ENCODE measurements at regions not wholly inside any gene's neighbourhood (a gene's known extent, or its start where the extent isn't known, plus 50 kb on each side); places are given as distances from the start of the nearest gene placed in this dataset.
"Not testable (repeated sequence)": the region's sequence is repeated elsewhere in the genome, so short reads cannot be mapped to it uniquely, and the experiment has no call there.

DNA sequence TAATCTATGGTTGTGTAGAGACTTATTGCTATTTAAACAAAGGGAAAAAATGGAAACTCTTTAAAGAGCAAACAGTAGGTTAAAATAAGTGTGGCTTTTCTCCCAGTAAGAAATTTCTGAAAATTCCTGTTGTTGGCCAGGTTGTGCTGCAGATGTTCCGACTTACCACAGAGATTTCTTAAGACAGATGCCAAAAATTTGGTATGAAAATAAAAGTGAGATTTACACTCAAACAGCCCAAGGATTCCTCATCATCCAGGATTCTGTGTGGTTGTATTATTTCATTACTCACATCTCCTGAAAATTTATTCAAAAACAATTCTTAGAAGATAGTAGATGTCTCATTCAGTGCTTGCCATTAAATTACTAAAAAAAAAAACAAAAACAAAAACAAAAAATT lies 296.7 kb upstream of the PTBP2 start:
- Histone ChIP-seq H3K27me3 (ENCODE audit: control insufficient read depth, insufficient read depth, low read length) (no peaks in the 10 kb centered on the region), H3K9ac (ENCODE audit: low read length) (no peak overlapping the region), H3K4me1 (ENCODE audit: control insufficient read depth, low read depth, low read length) (peaks cover 7% of the 10 kb centered on the region), H3K4me3 (ENCODE audit: low read length) (no peak overlapping the region), H3K27ac (ENCODE audit: low read length) (no peak overlapping the region), H3K36me3 (ENCODE audit: control insufficient read depth, low read depth, low read length) (no peaks in the 10 kb centered on the region), H3K9me3 (ENCODE audit: control insufficient read depth, low read depth, low read length) (no peaks in the 10 kb centered on the region)

GRCh38 chr1:96425382-96426129 lies 296.0 kb upstream of the PTBP2 start:
- Histone ChIP-seq H3K4me3 (ENCODE audit: low read length) (no peak overlapping the region), H3K9ac (ENCODE audit: low read length) (no peak overlapping the region), H3K9me3 (ENCODE audit: control insufficient read depth, low read depth, low read length) (no peaks in the 10 kb centered on the region), H3K36me3 (ENCODE audit: control insufficient read depth, low read depth, low read length) (no peaks in the 10 kb centered on the region), H3K4me1 (ENCODE audit: control insufficient read depth, low read depth, low read length) (peaks cover 7% of the 10 kb centered on the region), H3K27me3 (ENCODE audit: control insufficient read depth, insufficient read depth, low read length) (no peaks in the 10 kb centered on the region), H3K27ac (ENCODE audit: low read length) (no peak overlapping the region)

GRCh38 chr1:96427616-96428015 lies 294.0 kb upstream of the PTBP2 start:
- Histone ChIP-seq H3K27ac (ENCODE audit: low read length) (no peak overlapping the region), H3K4me1 (ENCODE audit: control insufficient read depth, low read depth, low read length) (peaks cover 7% of the 10 kb centered on the region), H3K4me3 (ENCODE audit: low read length) (no peak overlapping the region), H3K27me3 (ENCODE audit: control insufficient read depth, insufficient read depth, low read length) (no peaks in the 10 kb centered on the region), H3K9me3 (ENCODE audit: control insufficient read depth, low read depth, low read length) (no peaks in the 10 kb centered on the region), H3K9ac (ENCODE audit: low read length) (no peak overlapping the region), H3K36me3 (ENCODE audit: control insufficient read depth, low read depth, low read length) (no peaks in the 10 kb centered on the region)

DNA sequence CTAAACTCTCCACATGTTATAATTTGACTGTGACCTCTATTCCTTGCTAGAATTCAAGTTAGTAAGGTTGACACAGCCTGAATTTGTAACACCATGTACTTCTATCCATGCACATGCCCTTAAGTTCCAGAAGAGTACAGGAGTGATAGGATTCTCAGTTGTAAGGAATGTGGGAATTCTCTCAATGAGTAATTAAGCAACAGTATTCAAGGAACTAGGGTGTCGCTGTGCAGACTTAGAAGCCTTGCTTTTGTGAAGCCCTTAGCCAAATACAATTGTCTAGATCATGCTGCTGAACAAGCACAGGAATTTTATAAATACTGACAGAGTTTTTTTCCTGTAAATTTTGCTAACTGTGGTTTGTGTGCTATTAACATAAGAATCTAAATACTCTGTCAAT lies 276.3 kb upstream of the PTBP2 start:
- no peak overlapping the region for H3K4me3 ChIP-seq (ENCODE audit: low read length)
- H3K27ac ChIP-seq (ENCODE audit: low read length), result no peak overlapping the region
- no peaks in the 10 kb centered on the region for H3K4me1 ChIP-seq (ENCODE audit: control insufficient read depth, low read depth, low read length)
- H3K27me3 ChIP-seq (ENCODE audit: control insufficient read depth, insufficient read depth, low read length), result no peaks in the 10 kb centered on the region
- no peaks in the 10 kb centered on the region for H3K9me3 ChIP-seq (ENCODE audit: control insufficient read depth, low read depth, low read length)
- H3K36me3 ChIP-seq (ENCODE audit: control insufficient read depth, low read depth, low read length), result no peaks in the 10 kb centered on the region
- H3K9ac ChIP-seq (ENCODE audit: low read length), result no peak overlapping the region

DNA sequence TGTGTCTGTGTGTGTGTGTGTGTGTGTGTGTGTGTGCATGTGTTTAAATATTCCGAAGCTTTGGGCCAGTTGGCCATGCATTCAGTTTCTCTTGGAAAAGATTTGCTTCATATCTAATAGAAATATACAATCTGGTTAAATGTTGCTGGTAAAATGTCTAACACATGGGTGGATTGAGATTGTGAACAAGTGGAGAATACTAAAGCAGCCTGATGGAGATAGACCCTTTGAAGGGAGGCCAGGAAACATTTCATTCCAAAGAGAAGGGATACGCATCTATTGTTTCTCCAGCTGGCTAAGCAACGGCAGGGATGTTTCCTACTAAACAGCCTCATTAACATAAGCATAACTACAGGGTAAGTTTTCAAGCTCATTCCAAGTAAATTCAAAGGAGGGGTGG lies 257.5 kb upstream of the PTBP2 start:
- Histone ChIP-seq H3K27me3 (ENCODE audit: control insufficient read depth, insufficient read depth, low read length) (peaks cover 15% of the 10 kb centered on the region), H3K27ac (ENCODE audit: low read length) (no peak overlapping the region), H3K9ac (ENCODE audit: low read length) (no peak overlapping the region), H3K4me3 (ENCODE audit: low read length) (no peak overlapping the region), H3K36me3 (ENCODE audit: control insufficient read depth, low read depth, low read length) (no peaks in the 10 kb centered on the region), H3K4me1 (ENCODE audit: control insufficient read depth, low read depth, low read length) (peaks cover 23% of the 10 kb centered on the region), H3K9me3 (ENCODE audit: control insufficient read depth, low read depth, low read length) (no peaks in the 10 kb centered on the region)

GRCh38 chr1:96464522-96464921 lies 257.1 kb upstream of the PTBP2 start:
- Histone ChIP-seq H3K36me3 (ENCODE audit: control insufficient read depth, low read depth, low read length) (no peaks in the 10 kb centered on the region), H3K27ac (ENCODE audit: low read length) (no peak overlapping the region), H3K27me3 (ENCODE audit: control insufficient read depth, insufficient read depth, low read length) (peaks cover 15% of the 10 kb centered on the region), H3K4me1 (ENCODE audit: control insufficient read depth, low read depth, low read length) (peaks cover 23% of the 10 kb centered on the region), H3K9ac (ENCODE audit: low read length) (no peak overlapping the region), H3K9me3 (ENCODE audit: control insufficient read depth, low read depth, low read length) (no peaks in the 10 kb centered on the region), H3K4me3 (ENCODE audit: low read length) (no peak overlapping the region)

GRCh38 chr1:96464991-96465390 lies 256.6 kb upstream of the PTBP2 start:
- Histone ChIP-seq H3K4me1 (ENCODE audit: control insufficient read depth, low read depth, low read length) (peaks cover 23% of the 10 kb centered on the region), H3K27me3 (ENCODE audit: control insufficient read depth, insufficient read depth, low read length) (peaks cover 15% of the 10 kb centered on the region), H3K9me3 (ENCODE audit: control insufficient read depth, low read depth, low read length) (no peaks in the 10 kb centered on the region), H3K27ac (ENCODE audit: low read length) (no peak overlapping the region), H3K9ac (ENCODE audit: low read length) (no peak overlapping the region), H3K36me3 (ENCODE audit: control insufficient read depth, low read depth, low read length) (no peaks in the 10 kb centered on the region), H3K4me3 (ENCODE audit: low read length) (no peak overlapping the region)

GRCh38 chr1:96465441-96465840 lies 256.1 kb upstream of the PTBP2 start:
- no peak overlapping the region for H3K4me3 ChIP-seq (ENCODE audit: low read length)
- H3K27me3 ChIP-seq (ENCODE audit: control insufficient read depth, insufficient read depth, low read length), result peaks cover 15% of the 10 kb centered on the region
- H3K4me1 ChIP-seq (ENCODE audit: control insufficient read depth, low read depth, low read length), result peaks cover 23% of the 10 kb centered on the region
- no peaks in the 10 kb centered on the region for H3K36me3 ChIP-seq (ENCODE audit: control insufficient read depth, low read depth, low read length)
- no peaks in the 10 kb centered on the region for H3K9me3 ChIP-seq (ENCODE audit: control insufficient read depth, low read depth, low read length)
- H3K9ac ChIP-seq (ENCODE audit: low read length), result no peak overlapping the region
- H3K27ac ChIP-seq (ENCODE audit: low read length), result no peak overlapping the region

DNA sequence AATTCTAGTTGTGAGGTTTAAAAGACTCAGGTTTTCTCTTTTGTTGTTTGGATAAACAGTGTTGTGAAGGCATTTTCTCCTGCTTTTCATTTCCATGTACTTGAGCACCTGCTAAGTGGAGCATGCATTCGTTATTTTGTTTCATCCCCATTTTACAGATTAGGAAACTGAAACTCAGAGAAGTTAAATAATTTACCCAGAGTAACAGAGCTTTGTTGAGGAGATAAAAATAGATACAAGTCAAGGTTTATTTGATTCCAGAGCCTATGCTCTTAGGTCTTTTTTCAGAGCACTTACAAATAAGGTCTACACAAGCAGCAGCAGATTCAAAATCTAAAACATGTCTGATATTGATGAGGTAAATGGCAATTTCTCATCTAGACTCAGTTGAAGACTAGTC lies 254.7 kb upstream of the PTBP2 start:
- H3K9me3 ChIP-seq (ENCODE audit: control insufficient read depth, low read depth, low read length), result no peaks in the 10 kb centered on the region
- no peak overlapping the region for H3K4me3 ChIP-seq (ENCODE audit: low read length)
- H3K36me3 ChIP-seq (ENCODE audit: control insufficient read depth, low read depth, low read length), result no peaks in the 10 kb centered on the region
- peaks cover 26% of the 10 kb centered on the region for H3K27me3 ChIP-seq (ENCODE audit: control insufficient read depth, insufficient read depth, low read length)
- H3K27ac ChIP-seq (ENCODE audit: low read length), result no peak overlapping the region
- no peak overlapping the region for H3K9ac ChIP-seq (ENCODE audit: low read length)
- peaks cover 23% of the 10 kb centered on the region for H3K4me1 ChIP-seq (ENCODE audit: control insufficient read depth, low read depth, low read length)

DNA sequence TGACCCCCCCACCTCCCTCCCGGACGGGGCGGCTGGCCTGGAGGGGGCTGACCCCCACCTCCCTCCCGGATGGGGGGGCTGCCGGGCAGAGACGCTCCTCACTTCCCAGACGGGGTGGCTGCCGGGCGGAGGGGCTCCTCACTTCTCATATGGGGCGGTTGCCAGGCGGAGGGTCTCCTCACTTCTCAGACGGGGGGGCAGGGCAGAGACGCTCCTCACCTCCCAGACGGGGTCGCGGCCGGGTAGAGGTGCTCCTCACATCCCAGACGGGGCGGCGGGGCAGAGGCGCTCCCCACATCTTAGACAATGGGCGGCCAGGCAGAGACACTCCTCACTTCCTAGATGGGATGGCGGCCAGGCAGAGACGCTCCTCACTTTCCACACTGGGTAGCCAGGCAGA lies 251.9 kb upstream of the PTBP2 start:
- not testable (repeated sequence) for H3K9me3 ChIP-seq (ENCODE audit: control insufficient read depth, low read depth, low read length); H3K36me3 ChIP-seq (ENCODE audit: control insufficient read depth, low read depth, low read length); H3K9ac ChIP-seq (ENCODE audit: low read length); H3K4me3 ChIP-seq (ENCODE audit: low read length); H3K27ac ChIP-seq (ENCODE audit: low read length)
- Histone ChIP-seq H3K4me1 (ENCODE audit: control insufficient read depth, low read depth, low read length) (peaks cover 32% of the 10 kb centered on the region), H3K27me3 (ENCODE audit: control insufficient read depth, insufficient read depth, low read length) (peaks cover 55% of the 10 kb centered on the region)

GRCh38 chr1:96472471-96472870 lies 249.1 kb upstream of the PTBP2 start:
- peaks cover 74% of the 10 kb centered on the region for H3K27me3 ChIP-seq (ENCODE audit: control insufficient read depth, insufficient read depth, low read length)
- H3K9ac ChIP-seq (ENCODE audit: low read length), result no peak overlapping the region
- no peaks in the 10 kb centered on the region for H3K36me3 ChIP-seq (ENCODE audit: control insufficient read depth, low read depth, low read length)
- no peaks in the 10 kb centered on the region for H3K9me3 ChIP-seq (ENCODE audit: control insufficient read depth, low read depth, low read length)
- no peak overlapping the region for H3K27ac ChIP-seq (ENCODE audit: low read length)
- no peak overlapping the region for H3K4me3 ChIP-seq (ENCODE audit: low read length)
- H3K4me1 ChIP-seq (ENCODE audit: control insufficient read depth, low read depth, low read length), result peaks cover 33% of the 10 kb centered on the region

DNA sequence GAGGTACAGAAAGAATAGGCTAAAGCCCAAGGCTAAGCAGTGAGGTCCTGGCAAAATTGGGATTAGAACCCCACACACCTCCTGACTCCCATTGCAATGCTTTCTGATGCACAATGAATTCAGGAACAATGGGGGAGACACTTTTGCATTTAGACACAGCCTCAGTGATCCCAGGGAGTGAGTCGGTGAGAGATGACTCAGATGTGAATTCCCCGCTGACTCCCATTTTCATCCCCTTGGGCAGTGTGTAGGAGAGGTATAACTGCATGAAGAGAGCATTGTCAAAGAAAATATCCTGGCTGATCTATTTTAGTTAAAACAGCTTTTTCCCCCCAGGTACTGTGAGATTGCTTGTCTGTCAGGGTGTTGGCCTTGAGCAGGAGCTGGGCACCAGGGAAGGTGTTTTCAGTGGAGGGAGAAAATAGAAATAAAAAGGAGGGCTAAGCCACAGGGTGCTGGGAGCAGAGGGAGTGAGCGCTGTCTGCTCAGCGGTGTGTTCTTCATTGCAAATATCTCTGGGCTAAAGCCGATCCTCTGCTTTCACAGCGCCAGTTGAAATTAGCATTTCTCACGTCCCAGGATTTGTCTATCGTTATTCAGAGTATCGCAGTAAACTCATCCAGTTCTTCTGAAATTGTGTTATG lies 247.7 kb upstream of the PTBP2 start:
- no peaks in the 10 kb centered on the region for H3K36me3 ChIP-seq (ENCODE audit: control insufficient read depth, low read depth, low read length)
- H3K4me3 ChIP-seq (ENCODE audit: low read length), result no peak overlapping the region
- no peak overlapping the region for H3K27ac ChIP-seq (ENCODE audit: low read length)
- H3K9ac ChIP-seq (ENCODE audit: low read length), result no peak overlapping the region
- peaks cover 33% of the 10 kb centered on the region for H3K4me1 ChIP-seq (ENCODE audit: control insufficient read depth, low read depth, low read length)
- H3K9me3 ChIP-seq (ENCODE audit: control insufficient read depth, low read depth, low read length), result no peaks in the 10 kb centered on the region
- H3K27me3 ChIP-seq (ENCODE audit: control insufficient read depth, insufficient read depth, low read length), result peaks cover 82% of the 10 kb centered on the region

All from iPS-18a (cell line).